ENCODE measurements at regions not wholly inside any gene's neighbourhood (a gene's known extent, or its start where the extent isn't known, plus 50 kb on each side); places are given as distances from the start of the nearest gene placed in this dataset.

- H3K27me3 ChIP-seq (ENCODE audit: control insufficient read depth in 2 of 2, insufficient read depth in 2 of 2, low read length in 2 of 2) = no peaks in the 10 kb centered on the region
- DNase-seq (no peak), ATAC-seq (no peak)
- no peak overlapping the region for H3K4me3 ChIP-seq (ENCODE audit: low read length)
- intact Hi-C loops (cut with micrococcal nuclease) = no loop called here
- no peaks in the 10 kb centered on the region for H3K9me3 ChIP-seq (ENCODE audit: control insufficient read depth in 2 of 3, low read length in 3 of 3)
- Mint-ChIP-seq H3K9me3 (peaks cover 0 to 2% (median 0%) of the 10 kb centered on the region in 11 donors), H3K27ac (no peak overlapping the region), H3K27me3 (peaks cover 0 to 6% (median 3%) of the 10 kb centered on the region in 5 donors), H3K4me1 (no peaks in the 10 kb centered on the region), H3K36me3 (no peaks in the 10 kb centered on the region), H3K4me3 (no peak overlapping the region)
- ChIA-PET CTCF (no interaction called here), POLR2A (no interaction called here)
- no peaks in the 10 kb centered on the region for H3K36me3 ChIP-seq (ENCODE audit: control insufficient read depth in 2 of 3, insufficient read depth in 3 of 3, low read length in 3 of 3)
- no peak overlapping the region for H3K27ac ChIP-seq (ENCODE audit: low read depth, low read length)
- no peaks in the 10 kb centered on the region for H3K4me1 ChIP-seq (ENCODE audit: control insufficient read depth in 2 of 2, insufficient read depth in 2 of 2, low read length in 2 of 2)
Measured at GRCh38 chr10:21141946-21142492, 244.9 kb upstream of the NEBL start.

DNA sequence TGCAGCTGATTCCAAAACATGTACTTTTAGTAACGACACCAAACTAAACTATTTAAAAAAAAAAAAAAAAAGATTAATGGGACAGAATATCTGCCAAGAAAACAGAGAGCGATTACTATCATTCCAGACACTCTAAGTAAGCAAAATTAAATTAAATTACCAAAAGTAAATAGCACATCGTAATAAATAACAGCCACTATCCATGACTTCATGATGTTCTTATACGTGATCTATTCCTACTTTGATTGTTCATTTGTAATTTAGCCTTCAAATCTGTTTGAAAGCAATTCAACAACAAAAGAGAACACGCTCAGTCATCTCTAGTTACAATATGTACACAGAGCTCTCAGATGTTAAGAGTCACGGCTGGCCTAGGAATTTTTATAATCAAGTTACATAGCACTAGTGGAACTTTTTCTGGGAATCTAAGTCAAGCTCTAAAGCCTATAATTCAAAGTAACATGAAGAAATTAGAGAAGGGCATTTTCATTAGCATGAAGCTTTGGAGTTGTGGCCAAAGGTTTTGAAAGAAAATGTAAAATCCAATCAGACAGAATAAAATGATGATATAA is 241.7 kb upstream of the NEBL start:
- DNase-seq (no peak), ATAC-seq (no peak)
- no peaks in the 10 kb centered on the region for H3K36me3 Mint-ChIP-seq
- Histone ChIP-seq H3K4me3 (ENCODE audit: low read length) (no peak overlapping the region), H3K4me1 (ENCODE audit: control insufficient read depth in 2 of 2, insufficient read depth in 2 of 2, low read length in 2 of 2) (no peaks in the 10 kb centered on the region), H3K27me3 (ENCODE audit: control insufficient read depth in 2 of 2, insufficient read depth in 2 of 2, low read length in 2 of 2) (no peaks in the 10 kb centered on the region), H3K36me3 (ENCODE audit: control insufficient read depth in 2 of 3, insufficient read depth in 3 of 3, low read length in 3 of 3) (no peaks in the 10 kb centered on the region), H3K27ac (ENCODE audit: low read depth, low read length) (no peak overlapping the region), H3K9me3 (ENCODE audit: control insufficient read depth in 2 of 3, low read length in 3 of 3) (no peaks in the 10 kb centered on the region)
- peaks cover 0 to 2% (median 0%) of the 10 kb centered on the region in 11 donors for H3K9me3 Mint-ChIP-seq
- H3K4me3 Mint-ChIP-seq = no peak overlapping the region
- ChIA-PET POLR2A (no interaction called here), CTCF (no interaction called here)
- intact Hi-C loops (cut with micrococcal nuclease) = no loop called here
- no peak overlapping the region for H3K27ac Mint-ChIP-seq
- H3K27me3 Mint-ChIP-seq = peaks cover 0 to 23% (median 13%) of the 10 kb centered on the region in 5 donors
- H3K4me1 Mint-ChIP-seq = no peaks in the 10 kb centered on the region

DNA sequence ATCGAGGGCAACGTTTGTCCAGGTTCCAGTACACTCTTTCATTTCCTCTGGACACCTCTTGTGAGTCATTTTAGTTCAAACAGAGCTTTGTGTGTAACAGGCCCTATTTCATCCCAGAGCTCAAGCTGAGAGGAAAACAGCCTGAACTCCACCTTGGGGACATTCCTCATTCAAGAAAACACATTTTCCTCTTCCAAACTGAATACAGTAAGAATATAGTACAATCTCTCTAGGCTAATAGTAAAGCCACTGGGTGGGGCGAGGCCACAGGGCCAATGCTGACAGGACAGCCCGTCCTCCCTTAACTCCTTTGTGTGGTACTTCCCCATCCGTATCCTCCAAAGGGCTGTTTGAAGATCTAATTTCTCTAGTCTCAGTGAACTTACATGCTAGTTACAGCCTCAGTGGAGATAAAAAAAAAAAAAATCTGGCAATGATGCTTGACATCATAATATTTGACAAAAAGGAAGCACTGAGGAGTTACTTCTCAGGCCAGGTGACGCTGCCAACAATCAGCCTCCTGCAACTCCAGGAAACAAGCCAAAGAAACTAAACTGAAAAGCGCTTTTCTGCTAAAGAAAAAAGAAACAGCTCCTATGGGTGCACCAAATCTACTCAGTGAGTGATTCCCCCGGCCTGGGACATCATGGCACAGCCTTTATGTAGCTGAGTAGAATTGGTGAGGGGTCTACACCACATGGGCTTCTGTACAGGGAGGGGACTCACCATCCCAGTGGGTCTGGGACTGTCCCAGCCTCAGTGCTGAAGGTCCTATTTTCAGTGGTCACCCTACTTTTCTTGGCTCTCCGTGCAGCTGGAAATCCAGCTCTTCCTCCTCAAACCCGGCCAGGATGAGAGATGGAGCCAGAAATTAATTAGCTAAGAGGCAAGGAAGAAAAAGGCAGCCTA is 238.2 kb upstream of the NEBL start:
- Mint-ChIP-seq H3K9me3 (peaks cover 0 to 5% (median 0%) of the 10 kb centered on the region in 11 donors), H3K36me3 (no peaks in the 10 kb centered on the region), H3K27ac (no peak overlapping the region), H3K4me3 (no peak overlapping the region), H3K27me3 (peaks cover 0 to 22% (median 18%) of the 10 kb centered on the region in 5 donors), H3K4me1 (no peaks in the 10 kb centered on the region)
- Histone ChIP-seq H3K4me1 (ENCODE audit: control insufficient read depth in 2 of 2, insufficient read depth in 2 of 2, low read length in 2 of 2) (no peaks in the 10 kb centered on the region), H3K4me3 (ENCODE audit: low read length) (no peak overlapping the region), H3K27me3 (ENCODE audit: control insufficient read depth in 2 of 2, insufficient read depth in 2 of 2, low read length in 2 of 2) (no peaks in the 10 kb centered on the region), H3K27ac (ENCODE audit: low read depth, low read length) (no peak overlapping the region), H3K36me3 (ENCODE audit: control insufficient read depth in 2 of 3, insufficient read depth in 3 of 3, low read length in 3 of 3) (no peaks in the 10 kb centered on the region), H3K9me3 (ENCODE audit: control insufficient read depth in 2 of 3, low read length in 3 of 3) (no peaks in the 10 kb centered on the region)
- CTCF ChIA-PET = no interaction called here
- intact Hi-C loops (cut with micrococcal nuclease) = no loop called here
- ATAC-seq = no peak
- DNase-seq = no peak
- POLR2A ChIA-PET = no interaction called here

- no peaks in the 10 kb centered on the region for H3K4me1 ChIP-seq (ENCODE audit: control insufficient read depth in 2 of 2, insufficient read depth in 2 of 2, low read length in 2 of 2)
- no peaks in the 10 kb centered on the region for H3K36me3 Mint-ChIP-seq
- no peak overlapping the region for H3K27ac Mint-ChIP-seq
- H3K27me3 ChIP-seq (ENCODE audit: control insufficient read depth in 2 of 2, insufficient read depth in 2 of 2, low read length in 2 of 2) = no peaks in the 10 kb centered on the region
- intact Hi-C loops (cut with micrococcal nuclease) = no loop called here
- DNase-seq (no peak), ATAC-seq (no peak)
- no peaks in the 10 kb centered on the region for H3K9me3 ChIP-seq (ENCODE audit: control insufficient read depth in 2 of 3, low read length in 3 of 3)
- H3K36me3 ChIP-seq (ENCODE audit: control insufficient read depth in 2 of 3, insufficient read depth in 3 of 3, low read length in 3 of 3) = no peaks in the 10 kb centered on the region
- H3K4me1 Mint-ChIP-seq = no peaks in the 10 kb centered on the region
- no peak overlapping the region for H3K4me3 ChIP-seq (ENCODE audit: low read length)
- CTCF ChIA-PET = no interaction called here
- no peak overlapping the region for H3K4me3 Mint-ChIP-seq
- no peak overlapping the region for H3K27ac ChIP-seq (ENCODE audit: low read depth, low read length)
- H3K27me3 Mint-ChIP-seq = peaks cover 0 to 22% (median 18%) of the 10 kb centered on the region in 5 donors
- peaks cover 0 to 5% (median 0%) of the 10 kb centered on the region in 11 donors for H3K9me3 Mint-ChIP-seq
- POLR2A ChIA-PET = no interaction called here
Measured at GRCh38 chr10:21134645-21135022, 237.5 kb upstream of the NEBL start.

DNA sequence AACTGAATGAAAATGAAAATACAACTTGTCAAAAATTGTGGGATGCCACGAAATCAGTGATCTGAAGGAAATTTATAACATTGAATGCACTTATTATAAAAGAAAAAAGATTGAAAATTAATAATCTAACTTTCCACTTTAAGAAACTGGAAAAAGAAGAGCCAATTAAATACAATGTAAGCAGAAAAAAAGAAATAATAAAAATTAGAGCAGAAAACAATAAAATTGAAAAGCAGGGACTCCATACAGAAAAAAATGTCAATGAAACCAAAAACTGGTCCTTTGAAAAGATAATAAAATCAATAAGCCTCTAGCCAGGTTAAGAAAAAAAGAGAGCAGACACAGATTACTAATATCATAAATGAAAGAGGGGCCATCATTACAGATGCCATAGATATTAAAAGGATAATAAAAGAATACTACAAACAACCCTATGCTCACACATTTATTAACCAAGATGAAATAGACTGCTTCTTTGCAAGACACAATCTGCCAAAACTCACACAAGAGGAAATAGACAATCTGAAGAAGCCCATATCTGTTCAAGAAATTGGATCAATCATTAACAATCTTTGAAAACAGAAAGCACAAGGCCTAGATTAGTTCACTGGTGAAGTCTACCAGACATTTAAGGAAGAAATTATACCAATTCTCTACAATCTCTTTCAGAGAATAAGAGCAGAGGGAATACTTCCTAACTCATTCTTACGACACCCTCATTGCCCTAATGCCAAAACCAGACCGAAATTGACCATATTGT is 233.8 kb upstream of the NEBL start:
- intact Hi-C loops (cut with micrococcal nuclease) = no loop called here
- no peak overlapping the region for H3K27ac Mint-ChIP-seq
- Histone ChIP-seq H3K36me3 (ENCODE audit: control insufficient read depth in 2 of 3, insufficient read depth in 3 of 3, low read length in 3 of 3) (no peaks in the 10 kb centered on the region), H3K27ac (ENCODE audit: low read depth, low read length) (no peak overlapping the region), H3K9me3 (ENCODE audit: control insufficient read depth in 2 of 3, low read length in 3 of 3) (no peaks in the 10 kb centered on the region), H3K27me3 (ENCODE audit: control insufficient read depth in 2 of 2, insufficient read depth in 2 of 2, low read length in 2 of 2) (no peaks in the 10 kb centered on the region), H3K4me3 (ENCODE audit: low read length) (no peak overlapping the region), H3K4me1 (ENCODE audit: control insufficient read depth in 2 of 2, insufficient read depth in 2 of 2, low read length in 2 of 2) (no peaks in the 10 kb centered on the region)
- no peak for ATAC-seq
- H3K27me3 Mint-ChIP-seq = peaks cover 0 to 14% (median 11%) of the 10 kb centered on the region in 5 donors
- H3K4me1 Mint-ChIP-seq = no peaks in the 10 kb centered on the region
- no peak overlapping the region for H3K4me3 Mint-ChIP-seq
- no peaks in the 10 kb centered on the region for H3K36me3 Mint-ChIP-seq
- no peak for DNase-seq
- ChIA-PET POLR2A (no interaction called here), CTCF (no interaction called here)
- H3K9me3 Mint-ChIP-seq = peaks cover 0 to 9% (median 0%) of the 10 kb centered on the region in 11 donors

GRCh38 chr10:21130108-21130507 is 233.0 kb upstream of the NEBL start:
- intact Hi-C loops (cut with micrococcal nuclease) = no loop called here
- no peak for ATAC-seq

More at GRCh38 chr10:21130108-21130507, 233.0 kb upstream of the NEBL start:
- Mint-ChIP-seq H3K27me3 (peaks cover 0 to 14% (median 6%) of the 10 kb centered on the region in 5 donors), H3K36me3 (no peaks in the 10 kb centered on the region), H3K4me1 (no peaks in the 10 kb centered on the region), H3K4me3 (no peak overlapping the region), H3K9me3 (peaks cover 0 to 9% (median 0%) of the 10 kb centered on the region in 11 donors), H3K27ac (no peak overlapping the region)
- Histone ChIP-seq H3K27ac (ENCODE audit: low read depth, low read length) (no peak overlapping the region), H3K4me1 (ENCODE audit: control insufficient read depth in 2 of 2, insufficient read depth in 2 of 2, low read length in 2 of 2) (no peaks in the 10 kb centered on the region), H3K36me3 (ENCODE audit: control insufficient read depth in 2 of 3, insufficient read depth in 3 of 3, low read length in 3 of 3) (no peaks in the 10 kb centered on the region), H3K9me3 (ENCODE audit: control insufficient read depth in 2 of 3, low read length in 3 of 3) (no peaks in the 10 kb centered on the region), H3K27me3 (ENCODE audit: control insufficient read depth in 2 of 2, insufficient read depth in 2 of 2, low read length in 2 of 2) (no peaks in the 10 kb centered on the region), H3K4me3 (ENCODE audit: low read length) (no peak overlapping the region)
- DNase-seq = no peak
- CTCF ChIA-PET = no interaction called here
- POLR2A ChIA-PET = no interaction called here
